IPS DF 6.9 (cell line): ENCODE measurements at regions not wholly inside any gene's neighbourhood (a gene's known extent, or its start where the extent isn't known, plus 50 kb on each side); places are given as distances from the start of the nearest gene placed in this dataset.
"Not testable (repeated sequence)": the region's sequence is repeated elsewhere in the genome, so short reads cannot be mapped to it uniquely, and the experiment has no call there.

Experiments
- DNase-seq: peaks from one replicate; pipeline ENCODE4 v3.0.0-alpha.2; 2013; ENCODE audit warnings: low read depth, low spot score
- H3K27ac ChIP-seq: one replicate; pipeline ENCODE4 v1.5.1; 2013; ENCODE audit warnings: low read length, control low read depth
- H3K27me3 ChIP-seq: 2 replicates; pipeline ENCODE4 v1.6.1; 2013; ENCODE audit warnings: mild to moderate bottlenecking, low read length; ENCODE audit not compliant: control insufficient read depth, insufficient read depth
- H3K36me3 ChIP-seq: 2 replicates; pipeline ENCODE4 v1.6.1; 2013; ENCODE audit warnings: low read length; ENCODE audit not compliant: control insufficient read depth, insufficient read depth
- H3K4me1 ChIP-seq: 2 replicates; pipeline ENCODE4 v1.6.1; 2013; ENCODE audit warnings: low read length; ENCODE audit not compliant: control insufficient read depth, insufficient read depth
- H3K4me3 ChIP-seq: 2 replicates; pipeline ENCODE4 v1.5.1; 2013; ENCODE audit warnings: mild to moderate bottlenecking, low read length
- H3K9me3 ChIP-seq: 2 replicates; pipeline ENCODE4 v1.6.1; 2013; ENCODE audit warnings: low read length, inconsistent platforms; ENCODE audit not compliant: control insufficient read depth, insufficient read depth
- WGBS: extraction: QIAGEN DNeasy Blood & Tissue Kit; methylation state at CpG from one replicate; pipeline ENCODE4 v1.1.7; 2013; ENCODE audit warnings: mixed read lengths, missing lambda C conversion rate; ENCODE audit not compliant: insufficient read length, insufficient coverage; 5-methylcytosine and 5-hydroxymethylcytosine counted together

DNA sequence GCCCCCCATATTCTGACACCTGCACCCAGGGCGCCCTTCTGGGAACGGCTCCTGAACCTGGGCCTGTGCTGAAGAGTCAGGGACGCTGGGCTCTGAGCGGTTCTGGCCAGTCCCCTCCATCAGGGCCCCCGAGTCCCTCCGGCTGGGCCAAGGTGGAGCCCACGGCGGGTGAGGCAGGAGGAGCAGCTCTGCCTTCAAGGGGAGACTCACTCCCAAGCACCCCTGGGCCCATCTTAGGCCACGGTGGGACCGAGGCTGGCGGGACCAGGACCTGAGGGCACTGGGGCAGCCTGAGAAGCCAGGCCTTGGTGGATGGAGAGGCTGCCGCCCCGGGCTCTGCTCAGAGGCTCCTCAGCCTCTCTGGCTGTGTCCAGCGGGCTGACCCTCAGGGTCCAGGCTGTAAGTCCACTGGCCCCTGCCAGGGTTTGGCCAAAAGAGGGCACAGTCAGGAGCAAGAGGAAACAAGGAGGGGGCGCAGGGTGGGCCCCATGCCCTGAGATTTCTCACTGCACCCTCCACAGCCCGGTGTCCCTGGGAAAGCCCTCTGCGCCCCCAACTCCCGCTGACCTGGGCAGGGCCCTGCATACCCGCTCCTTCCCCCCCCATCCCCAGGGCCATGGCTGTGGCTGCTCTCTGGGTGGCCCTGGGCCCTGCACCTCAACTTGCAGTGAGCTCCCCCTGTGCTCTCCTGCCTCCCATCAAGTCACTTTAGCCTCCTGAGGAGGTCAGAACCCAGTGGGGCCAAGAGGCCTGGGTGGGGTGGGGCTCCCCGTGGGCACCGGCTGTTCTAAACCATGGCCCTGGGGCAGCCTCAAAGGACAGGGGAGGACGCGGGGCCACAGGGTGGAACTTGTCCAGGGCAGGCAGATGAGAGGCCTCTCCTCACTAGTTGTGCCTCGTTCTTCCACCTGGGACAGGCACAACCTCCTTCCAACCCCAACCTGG, 266.4 kb upstream of the SFSWAP start:
- H3K27ac ChIP-seq = no peak overlapping the region
- no peaks in the 10 kb centered on the region for H3K9me3 ChIP-seq
- H3K36me3 ChIP-seq = no peaks in the 10 kb centered on the region; the same call in 1 of the 2 replicates
- no peaks in the 10 kb centered on the region for H3K27me3 ChIP-seq
- no peak overlapping the region for H3K4me3 ChIP-seq
- no peaks in the 10 kb centered on the region for H3K4me1 ChIP-seq
- no peak for DNase-seq
- no CpG with 5 or more reads among the region's 24 CpGs for WGBS

DNA sequence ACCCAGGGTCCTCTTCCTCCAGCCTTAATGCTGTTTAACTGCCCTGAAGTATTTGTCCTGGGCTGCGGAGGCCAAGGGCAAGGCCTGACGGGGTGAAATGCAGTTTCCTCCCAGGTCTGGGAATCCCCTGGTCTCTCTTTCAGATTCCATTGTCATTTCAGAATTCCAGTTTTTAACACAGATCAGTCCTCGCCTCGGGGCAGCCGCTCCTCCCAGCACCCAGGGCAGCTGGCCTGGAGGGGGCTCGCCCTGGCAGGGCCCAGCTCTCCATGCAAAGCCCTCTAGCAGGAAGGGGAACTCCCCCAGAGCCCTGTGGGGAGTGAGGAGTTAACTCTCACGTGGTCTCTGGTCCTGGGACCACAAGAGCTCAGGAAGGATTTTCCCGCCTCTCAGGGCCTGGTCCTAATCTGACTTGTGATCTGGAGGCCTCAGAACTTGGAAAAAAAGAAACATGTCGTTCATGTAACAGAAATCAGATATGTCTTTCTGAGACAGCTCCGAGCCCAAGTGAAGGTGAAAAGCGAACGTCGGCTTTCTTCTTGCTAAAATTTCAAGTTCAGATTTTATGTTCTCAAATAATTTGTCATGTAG, 265.6 kb upstream of the SFSWAP start:
- no peaks in the 10 kb centered on the region for H3K27me3 ChIP-seq
- no peaks in the 10 kb centered on the region; the same call in 1 of the 2 replicates for H3K36me3 ChIP-seq
- WGBS = no CpG with 5 or more reads among the region's 13 CpGs
- no peak overlapping the region for H3K4me3 ChIP-seq
- H3K9me3 ChIP-seq = no peaks in the 10 kb centered on the region
- no peak overlapping the region for H3K27ac ChIP-seq
- H3K4me1 ChIP-seq = no peaks in the 10 kb centered on the region
- DNase-seq = no peak

GRCh38 chr12:131445795-131446194, 265.1 kb upstream of the SFSWAP start:
- WGBS = no CpG with 5 or more reads among the region's 12 CpGs
- no peaks in the 10 kb centered on the region; the same call in 1 of the 2 replicates for H3K36me3 ChIP-seq
- no peaks in the 10 kb centered on the region for H3K9me3 ChIP-seq
- H3K27ac ChIP-seq = no peak overlapping the region
- no peak overlapping the region for H3K4me3 ChIP-seq
- no peaks in the 10 kb centered on the region for H3K4me1 ChIP-seq
- DNase-seq = no peak
- no peaks in the 10 kb centered on the region for H3K27me3 ChIP-seq

GRCh38 chr12:131447636-131448035, 263.3 kb upstream of the SFSWAP start:
- not testable (repeated sequence) for H3K27ac ChIP-seq, H3K4me3 ChIP-seq, H3K27me3 ChIP-seq, DNase-seq, H3K36me3 ChIP-seq, H3K4me1 ChIP-seq, H3K9me3 ChIP-seq
- no CpG with 5 or more reads among the region's 14 CpGs for WGBS

DNA sequence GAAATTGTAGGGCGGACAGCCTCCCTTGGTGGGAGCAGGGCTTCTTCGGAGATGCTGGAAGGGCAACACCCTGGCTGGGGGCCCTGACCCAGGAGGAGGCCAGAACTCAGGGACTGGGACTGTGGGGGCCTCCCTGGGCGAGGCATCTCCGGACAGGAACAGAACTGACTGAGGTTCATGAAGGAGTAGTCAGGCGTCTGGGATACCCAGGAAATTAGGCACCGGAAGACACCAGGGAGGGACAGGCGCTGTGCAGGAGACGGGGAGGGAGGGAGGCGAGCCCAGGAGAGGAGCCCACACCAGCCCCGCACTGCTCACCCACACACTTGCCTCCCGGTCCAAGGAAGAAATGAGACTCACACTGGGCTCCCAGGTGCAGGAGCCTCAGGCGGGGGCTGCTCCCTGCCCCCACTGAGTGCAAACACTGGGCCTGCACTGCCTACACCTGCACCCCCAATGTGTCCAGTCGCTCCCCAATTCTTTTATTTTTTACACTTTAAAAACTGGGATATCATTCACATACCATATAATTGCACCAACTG, 262.6 kb upstream of the SFSWAP start:
- H3K27ac ChIP-seq = no peak overlapping the region
- no CpG with 5 or more reads among the region's 13 CpGs for WGBS
- H3K4me3 ChIP-seq = no peak overlapping the region
- no peak for DNase-seq
- no peaks in the 10 kb centered on the region; the same call in 1 of the 2 replicates for H3K36me3 ChIP-seq
- H3K4me1 ChIP-seq = no peaks in the 10 kb centered on the region
- no peaks in the 10 kb centered on the region for H3K9me3 ChIP-seq
- no peaks in the 10 kb centered on the region for H3K27me3 ChIP-seq

DNA sequence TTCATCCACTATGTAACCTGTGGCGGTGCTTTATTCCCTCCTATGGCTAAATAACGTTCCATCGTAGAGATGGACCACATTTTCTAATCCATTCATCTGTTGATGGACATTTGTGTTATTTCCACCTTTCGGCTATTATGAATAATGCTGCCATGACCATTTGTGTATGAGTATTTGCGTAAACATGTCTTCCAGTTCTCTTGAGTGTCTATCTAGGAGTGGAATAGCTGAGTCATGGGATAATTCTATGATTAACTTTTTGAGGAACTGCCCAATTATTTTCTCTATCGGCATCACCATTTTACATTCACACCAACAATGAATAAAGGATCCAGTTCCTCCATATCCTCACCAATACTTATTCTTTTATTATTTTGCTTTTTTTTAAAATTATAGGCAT, 261.9 kb upstream of the SFSWAP start:
- no peaks in the 10 kb centered on the region for H3K27me3 ChIP-seq
- no peak overlapping the region for H3K4me3 ChIP-seq
- H3K27ac ChIP-seq = no peak overlapping the region
- H3K4me1 ChIP-seq = no peaks in the 10 kb centered on the region
- no CpG with 5 or more reads among the region's 6 CpGs for WGBS
- no peaks in the 10 kb centered on the region for H3K36me3 ChIP-seq
- H3K9me3 ChIP-seq = no peaks in the 10 kb centered on the region
- DNase-seq = no peak

- no peak overlapping the region for H3K27ac ChIP-seq
- WGBS = no CpG with 5 or more reads among the region's 10 CpGs
- no peak overlapping the region for H3K4me3 ChIP-seq
- no peaks in the 10 kb centered on the region for H3K4me1 ChIP-seq
- no peaks in the 10 kb centered on the region for H3K36me3 ChIP-seq
- no peaks in the 10 kb centered on the region for H3K9me3 ChIP-seq
- DNase-seq = no peak
- H3K27me3 ChIP-seq = no peaks in the 10 kb centered on the region
These were observed 258.4 kb upstream of the SFSWAP start for GRCh38 chr12:131452444-131452860.

GRCh38 chr12:131454418-131455217, 256.3 kb upstream of the SFSWAP start:
- H3K27me3 ChIP-seq = no peaks in the 10 kb centered on the region
- no peak overlapping the region for H3K27ac ChIP-seq
- peak; percentile 68 for DNase-seq
- no peak overlapping the region for H3K4me3 ChIP-seq
- WGBS = no CpG with 5 or more reads among the region's 12 CpGs
- no peaks in the 10 kb centered on the region for H3K36me3 ChIP-seq
- no peaks in the 10 kb centered on the region for H3K9me3 ChIP-seq
- no peaks in the 10 kb centered on the region for H3K4me1 ChIP-seq

DNA sequence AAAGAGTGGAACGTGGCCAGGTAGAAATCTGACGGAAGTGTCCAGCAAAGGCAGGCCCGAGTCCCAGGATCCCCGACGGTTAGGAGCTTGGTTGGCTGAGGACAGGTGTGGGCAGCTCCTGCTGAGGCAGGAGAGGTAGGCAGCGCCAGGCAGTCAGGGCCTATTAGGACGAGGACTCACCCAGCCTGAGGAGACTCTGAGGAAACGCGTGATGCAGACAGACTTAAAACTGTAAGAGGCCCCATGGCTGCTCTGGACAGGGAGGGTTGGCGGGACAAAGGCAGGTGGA, 255.7 kb upstream of the SFSWAP start:
- Histone ChIP-seq H3K4me3 (no peak overlapping the region), H3K4me1 (no peaks in the 10 kb centered on the region), H3K27ac (no peak overlapping the region), H3K27me3 (no peaks in the 10 kb centered on the region), H3K36me3 (no peaks in the 10 kb centered on the region), H3K9me3 (no peaks in the 10 kb centered on the region)
- WGBS = no CpG with 5 or more reads among the region's 10 CpGs
- no peak for DNase-seq

- no peaks in the 10 kb centered on the region for H3K9me3 ChIP-seq
- H3K27ac ChIP-seq = no peak overlapping the region
- H3K36me3 ChIP-seq = no peaks in the 10 kb centered on the region
- no CpG with 5 or more reads among the region's 12 CpGs for WGBS
- no peak overlapping the region for H3K4me3 ChIP-seq
- no peaks in the 10 kb centered on the region for H3K4me1 ChIP-seq
- H3K27me3 ChIP-seq = no peaks in the 10 kb centered on the region
- no peak for DNase-seq
These were observed 255.2 kb upstream of the SFSWAP start for GRCh38 chr12:131455581-131456110.
